ENCODE measurements at regions not wholly inside any gene's neighbourhood (a gene's known extent, or its start where the extent isn't known, plus 50 kb on each side); places are given as distances from the start of the nearest gene placed in this dataset.

- no peaks in the 10 kb centered on the region for H3K27me3 ChIP-seq (ENCODE audit: insufficient read depth, low read length, poor library complexity, severe bottlenecking)
- Mint-ChIP-seq H3K4me1 (no peaks in the 10 kb centered on the region), H3K27me3 (no peaks in the 10 kb centered on the region), H3K4me3 (no peak overlapping the region), H3K27ac (no peak overlapping the region), H3K9me3 (peaks cover 2 to 11% (median 3%) of the 10 kb centered on the region in 5 donors), H3K36me3 (no peaks in the 10 kb centered on the region)
- no peaks in the 10 kb centered on the region for H3K4me1 ChIP-seq (ENCODE audit: insufficient read depth, low read length)
- no peak overlapping the region for H3K4me3 ChIP-seq (ENCODE audit: low read length)
- CTCF ChIA-PET: no interaction called here
- H3K36me3 ChIP-seq (ENCODE audit: insufficient read depth, low read length): no peaks in the 10 kb centered on the region
- DNase-seq: no peak
- no peaks in the 10 kb centered on the region for H3K9me3 ChIP-seq (ENCODE audit: low read length)
- POLR2A ChIA-PET: no interaction called here
- H3K27ac ChIP-seq (ENCODE audit: low read depth, low read length): no peak overlapping the region
Observed at GRCh38 chr1:238071061-238071460, 180.3 kb upstream of the ZP4 start.

GRCh38 chr1:238063454-238063853, 172.7 kb upstream of the ZP4 start:
- Histone ChIP-seq H3K4me1 (ENCODE audit: insufficient read depth, low read length) (no peaks in the 10 kb centered on the region), H3K36me3 (ENCODE audit: insufficient read depth, low read length) (no peaks in the 10 kb centered on the region), H3K4me3 (ENCODE audit: low read length) (no peak overlapping the region), H3K27ac (ENCODE audit: low read depth, low read length) (no peak overlapping the region), H3K9me3 (ENCODE audit: low read length) (no peaks in the 10 kb centered on the region), H3K27me3 (ENCODE audit: insufficient read depth, low read length, poor library complexity, severe bottlenecking) (no peaks in the 10 kb centered on the region)
- Mint-ChIP-seq H3K27ac (no peak overlapping the region), H3K36me3 (no peaks in the 10 kb centered on the region), H3K4me3 (no peak overlapping the region), H3K27me3 (no peaks in the 10 kb centered on the region), H3K4me1 (no peaks in the 10 kb centered on the region), H3K9me3 (peaks cover 2 to 8% (median 5%) of the 10 kb centered on the region in 5 donors)
- ChIA-PET POLR2A (no interaction called here), CTCF (no interaction called here)
- DNase-seq: no peak

- Histone ChIP-seq H3K9me3 (ENCODE audit: low read length) (no peaks in the 10 kb centered on the region), H3K27me3 (ENCODE audit: insufficient read depth, low read length, poor library complexity, severe bottlenecking) (no peaks in the 10 kb centered on the region), H3K4me3 (ENCODE audit: low read length) (no peak overlapping the region), H3K27ac (ENCODE audit: low read depth, low read length) (no peak overlapping the region), H3K4me1 (ENCODE audit: insufficient read depth, low read length) (no peaks in the 10 kb centered on the region), H3K36me3 (ENCODE audit: insufficient read depth, low read length) (no peaks in the 10 kb centered on the region)
- Mint-ChIP-seq H3K27ac (no peak overlapping the region), H3K4me3 (no peak overlapping the region), H3K9me3 (peaks cover 2 to 10% (median 8%) of the 10 kb centered on the region in 5 donors), H3K4me1 (no peaks in the 10 kb centered on the region), H3K27me3 (no peaks in the 10 kb centered on the region), H3K36me3 (peaks cover 0 to 2% (median 0%) of the 10 kb centered on the region in 3 donors)
- ChIA-PET POLR2A (no interaction called here), CTCF (no interaction called here)
- no peak for DNase-seq
Observed at GRCh38 chr1:238061967-238062613, 171.4 kb upstream of the ZP4 start.

GRCh38 chr1:238060061-238060460, 169.3 kb upstream of the ZP4 start:
- DNase-seq: no peak
- Mint-ChIP-seq H3K27me3 (peaks cover 0 to 2% of the 10 kb centered on the region in 2 donors), H3K27ac (no peak overlapping the region), H3K9me3 (peaks cover 3 to 16% (median 5%) of the 10 kb centered on the region in 5 donors), H3K4me1 (no peaks in the 10 kb centered on the region), H3K4me3 (peak overlapping the region in 1 of 7 donors; percentile 18), H3K36me3 (peaks cover 0 to 2% (median 0%) of the 10 kb centered on the region in 3 donors)
- H3K4me1 ChIP-seq (ENCODE audit: insufficient read depth, low read length): no peaks in the 10 kb centered on the region
- no peak overlapping the region for H3K4me3 ChIP-seq (ENCODE audit: low read length)
- H3K27me3 ChIP-seq (ENCODE audit: insufficient read depth, low read length, poor library complexity, severe bottlenecking): no peaks in the 10 kb centered on the region
- H3K27ac ChIP-seq (ENCODE audit: low read depth, low read length): no peak overlapping the region
- ChIA-PET CTCF (no interaction called here), POLR2A (no interaction called here)
- no peaks in the 10 kb centered on the region for H3K36me3 ChIP-seq (ENCODE audit: insufficient read depth, low read length)
- H3K9me3 ChIP-seq (ENCODE audit: low read length): no peaks in the 10 kb centered on the region

- Mint-ChIP-seq H3K9me3 (peaks cover 0 to 24% (median 4%) of the 10 kb centered on the region in 5 donors), H3K4me3 (no peak overlapping the region), H3K4me1 (no peaks in the 10 kb centered on the region), H3K27ac (no peak overlapping the region), H3K36me3 (peaks cover 0 to 2% (median 0%) of the 10 kb centered on the region in 3 donors), H3K27me3 (peaks cover 0 to 2% of the 10 kb centered on the region in 2 donors)
- Histone ChIP-seq H3K9me3 (ENCODE audit: low read length) (no peaks in the 10 kb centered on the region), H3K27ac (ENCODE audit: low read depth, low read length) (no peak overlapping the region), H3K4me3 (ENCODE audit: low read length) (no peak overlapping the region), H3K27me3 (ENCODE audit: insufficient read depth, low read length, poor library complexity, severe bottlenecking) (no peaks in the 10 kb centered on the region), H3K4me1 (ENCODE audit: insufficient read depth, low read length) (no peaks in the 10 kb centered on the region), H3K36me3 (ENCODE audit: insufficient read depth, low read length) (no peaks in the 10 kb centered on the region)
- DNase-seq: no peak
- ChIA-PET CTCF (no interaction called here), POLR2A (no interaction called here)
Observed at GRCh38 chr1:238052496-238053266, 162.0 kb upstream of the ZP4 start.

- Histone ChIP-seq H3K9me3 (ENCODE audit: low read length) (no peaks in the 10 kb centered on the region), H3K36me3 (ENCODE audit: insufficient read depth, low read length) (no peaks in the 10 kb centered on the region), H3K4me3 (ENCODE audit: low read length) (no peak overlapping the region), H3K27ac (ENCODE audit: low read depth, low read length) (no peak overlapping the region), H3K4me1 (ENCODE audit: insufficient read depth, low read length) (no peaks in the 10 kb centered on the region), H3K27me3 (ENCODE audit: insufficient read depth, low read length, poor library complexity, severe bottlenecking) (no peaks in the 10 kb centered on the region)
- Mint-ChIP-seq H3K36me3 (no peaks in the 10 kb centered on the region), H3K4me1 (no peaks in the 10 kb centered on the region), H3K27ac (no peak overlapping the region), H3K9me3 (peaks cover 4 to 16% (median 7%) of the 10 kb centered on the region in 5 donors), H3K4me3 (no peak overlapping the region), H3K27me3 (no peaks in the 10 kb centered on the region)
- POLR2A ChIA-PET: no interaction called here
- DNase-seq: no peak
- CTCF ChIA-PET: no interaction called here
Observed at GRCh38 chr1:238029126-238029525, 138.4 kb upstream of the ZP4 start.

GRCh38 chr1:238027366-238027765, 136.6 kb upstream of the ZP4 start:
- Mint-ChIP-seq H3K4me1 (no peaks in the 10 kb centered on the region), H3K9me3 (peaks cover 2 to 14% (median 5%) of the 10 kb centered on the region in 5 donors), H3K4me3 (no peak overlapping the region), H3K36me3 (no peaks in the 10 kb centered on the region), H3K27ac (no peak overlapping the region), H3K27me3 (no peaks in the 10 kb centered on the region)
- ChIA-PET CTCF (no interaction called here), POLR2A (no interaction called here)
- Histone ChIP-seq H3K27ac (ENCODE audit: low read depth, low read length) (no peak overlapping the region), H3K36me3 (ENCODE audit: insufficient read depth, low read length) (no peaks in the 10 kb centered on the region), H3K4me3 (ENCODE audit: low read length) (no peak overlapping the region), H3K9me3 (ENCODE audit: low read length) (no peaks in the 10 kb centered on the region), H3K4me1 (ENCODE audit: insufficient read depth, low read length) (no peaks in the 10 kb centered on the region), H3K27me3 (ENCODE audit: insufficient read depth, low read length, poor library complexity, severe bottlenecking) (no peaks in the 10 kb centered on the region)
- DNase-seq: no peak

GRCh38 chr1:238023137-238023536, 132.4 kb upstream of the ZP4 start:
- Mint-ChIP-seq H3K4me3 (no peak overlapping the region), H3K27me3 (no peaks in the 10 kb centered on the region), H3K4me1 (no peaks in the 10 kb centered on the region), H3K9me3 (peaks cover 0 to 5% (median 0%) of the 10 kb centered on the region in 5 donors), H3K27ac (no peak overlapping the region), H3K36me3 (no peaks in the 10 kb centered on the region)
- H3K4me1 ChIP-seq (ENCODE audit: insufficient read depth, low read length): no peaks in the 10 kb centered on the region
- CTCF ChIA-PET: no interaction called here
- H3K27ac ChIP-seq (ENCODE audit: low read depth, low read length): no peak overlapping the region
- H3K4me3 ChIP-seq (ENCODE audit: low read length): no peak overlapping the region
- no peaks in the 10 kb centered on the region for H3K9me3 ChIP-seq (ENCODE audit: low read length)
- H3K36me3 ChIP-seq (ENCODE audit: insufficient read depth, low read length): no peaks in the 10 kb centered on the region
- H3K27me3 ChIP-seq (ENCODE audit: insufficient read depth, low read length, poor library complexity, severe bottlenecking): no peaks in the 10 kb centered on the region
- DNase-seq: no peak
- POLR2A ChIA-PET: no interaction called here
